NCI-H2107 treated with DMSO at 0.1 percent for 48 hours (cell line): ENCODE measurements at regions not wholly inside any gene's neighbourhood (a gene's known extent, or its start where the extent isn't known, plus 50 kb on each side); places are given as distances from the start of the nearest gene placed in this dataset.
"Not testable (repeated sequence)": the region's sequence is repeated elsewhere in the genome, so short reads cannot be mapped to it uniquely, and the experiment has no call there.

Experiments used
- DNase-seq: peaks from one replicate; lab custom pipeline; 2025; ENCODE audit not compliant: unreplicated experiment; lab: John Stamatoyannopoulos, UW

DNA sequence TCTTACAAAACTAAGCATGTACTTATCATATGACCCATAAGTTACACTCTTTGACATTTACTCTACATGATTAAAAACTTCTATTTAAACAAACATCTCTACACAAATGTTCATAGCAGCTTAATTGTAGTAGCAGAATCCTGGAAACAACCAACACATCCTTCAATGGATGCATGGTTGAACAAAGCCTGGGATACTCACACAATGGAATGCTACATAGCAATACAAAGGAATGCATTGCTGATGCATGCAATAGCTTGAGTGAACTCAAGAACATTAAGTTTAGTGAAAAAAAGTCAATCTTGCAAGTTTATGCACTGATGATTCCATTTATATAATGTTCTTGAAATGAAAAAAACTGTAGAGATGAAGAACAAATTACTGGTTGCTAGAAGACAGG lies 686.9 kb downstream of the LRRIQ3 start:
- no peak for DNase-seq

DNA sequence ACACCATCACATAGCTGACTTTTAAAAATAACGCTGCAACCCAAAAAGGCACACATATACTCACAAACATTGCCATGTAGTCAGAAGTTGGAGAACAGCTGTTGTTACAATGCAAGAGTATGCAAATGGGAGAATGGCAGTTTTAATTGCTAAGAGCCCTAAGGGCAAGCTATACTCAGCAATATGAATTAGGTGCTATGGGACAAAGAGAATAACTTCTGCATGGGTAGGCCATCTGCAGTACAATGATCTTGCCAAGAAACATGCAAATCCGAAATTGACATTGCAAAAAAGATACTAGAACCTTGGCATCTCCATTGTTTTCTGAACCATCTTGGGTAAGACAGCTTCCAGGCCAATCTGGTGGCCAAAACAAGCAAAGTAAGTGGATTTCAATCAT lies 697.8 kb downstream of the LRRIQ3 start:
- DNase-seq: no peak

DNA sequence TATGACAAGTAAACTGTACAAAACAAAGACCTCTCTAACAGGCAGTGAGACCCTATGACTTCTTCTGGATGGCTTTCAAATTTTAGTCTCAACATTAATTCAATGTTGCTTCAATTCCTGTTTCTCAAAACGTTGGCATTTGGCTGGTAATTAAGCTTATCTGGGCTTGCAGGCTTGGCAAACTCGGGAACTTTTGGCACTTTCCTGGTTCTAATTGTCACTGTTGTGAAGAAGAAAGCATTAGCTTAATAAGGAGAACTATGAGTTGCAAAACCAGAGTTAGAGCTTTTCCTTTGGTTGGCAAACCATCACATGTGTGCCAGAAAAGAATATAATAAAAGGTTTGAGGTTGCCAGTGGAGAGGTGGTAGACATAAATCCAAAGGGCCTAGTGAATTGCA lies 698.3 kb downstream of the LRRIQ3 start:
- no peak for DNase-seq

DNA sequence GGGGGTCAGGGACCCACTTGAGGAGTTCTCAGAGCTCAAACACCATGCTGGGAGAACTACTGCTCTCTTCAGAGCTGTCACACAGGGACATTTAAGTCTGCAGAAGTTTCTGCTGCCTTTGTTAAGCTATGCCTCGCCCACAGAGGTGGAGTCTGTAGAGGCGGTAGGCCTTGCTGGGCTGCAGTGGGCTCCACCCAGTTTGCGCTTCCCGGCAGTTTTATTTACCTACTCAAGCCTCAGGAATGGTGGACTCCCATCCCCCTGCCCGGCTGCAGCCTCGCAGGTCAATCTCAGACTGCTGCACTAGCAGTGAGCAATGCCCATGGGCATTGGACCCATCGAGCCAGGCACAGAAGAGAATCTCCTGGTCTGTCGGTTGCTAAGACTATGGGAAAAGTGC lies 706.4 kb downstream of the LRRIQ3 start:
- no peak for DNase-seq

DNA sequence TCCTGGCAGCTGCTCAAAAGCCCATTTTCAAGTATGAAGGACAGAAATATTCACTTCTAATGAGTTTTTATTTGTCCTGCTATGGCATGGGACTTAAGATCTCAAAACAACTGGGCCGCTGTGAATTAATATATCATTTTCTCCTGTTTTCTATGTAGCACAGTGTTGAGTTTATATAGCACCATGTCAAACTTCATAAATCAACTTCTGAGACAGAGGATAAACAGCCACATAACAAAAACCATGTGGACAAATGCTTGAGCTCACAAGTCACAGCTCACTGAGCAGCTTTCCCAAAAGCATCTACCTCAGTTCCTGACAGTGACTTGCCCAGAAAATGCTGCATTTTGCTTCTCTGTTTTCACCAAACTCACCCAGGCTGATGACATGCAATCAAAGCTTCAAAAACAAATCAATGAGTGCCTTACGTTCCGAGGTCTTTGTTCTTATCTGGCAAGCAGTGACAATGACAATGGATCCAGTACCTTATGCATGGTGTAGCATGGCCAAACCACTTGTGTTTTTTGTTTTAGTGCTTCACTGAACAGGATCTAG lies 722.6 kb downstream of the LRRIQ3 start:
- no peak for DNase-seq

DNA sequence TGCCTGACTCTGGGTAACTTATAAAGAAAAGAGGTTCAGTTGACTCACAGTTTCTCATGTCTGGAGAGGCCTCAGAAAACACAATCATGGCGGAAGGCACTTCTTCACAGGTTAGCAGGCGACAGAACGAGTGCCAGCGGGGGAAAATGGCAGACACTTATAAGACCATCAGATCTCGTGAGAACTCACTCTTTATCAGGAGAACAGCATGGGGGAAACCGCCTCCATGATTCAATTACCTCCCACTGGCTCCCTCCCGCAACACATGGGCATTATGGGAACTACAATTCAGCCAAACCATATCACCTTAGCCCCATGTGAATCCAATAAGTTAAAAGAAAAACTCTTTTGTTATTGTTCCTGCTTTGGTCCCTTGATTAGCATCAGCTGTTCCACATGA lies 725.2 kb downstream of the LRRIQ3 start:
- no peak for DNase-seq

DNA sequence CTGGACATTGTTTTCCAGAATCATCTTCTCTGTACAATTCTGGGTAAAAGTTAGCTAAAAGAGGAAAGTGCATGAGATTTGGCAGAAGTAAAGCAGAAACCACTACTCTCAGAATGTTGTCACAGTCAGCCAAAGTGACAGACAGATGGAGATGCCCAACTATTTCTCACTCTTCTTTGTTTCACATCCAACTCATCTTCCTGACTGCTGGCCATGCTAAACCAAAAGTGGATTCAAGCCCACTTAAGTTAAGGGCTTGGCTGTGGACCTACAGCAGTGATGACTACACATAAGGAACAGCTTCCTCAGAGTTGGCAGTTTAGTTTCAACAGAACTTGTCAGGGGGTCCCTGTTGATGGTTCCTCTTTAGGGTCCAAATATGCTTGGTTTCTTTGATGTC lies 730.2 kb downstream of the LRRIQ3 start:
- DNase-seq: no peak

DNA sequence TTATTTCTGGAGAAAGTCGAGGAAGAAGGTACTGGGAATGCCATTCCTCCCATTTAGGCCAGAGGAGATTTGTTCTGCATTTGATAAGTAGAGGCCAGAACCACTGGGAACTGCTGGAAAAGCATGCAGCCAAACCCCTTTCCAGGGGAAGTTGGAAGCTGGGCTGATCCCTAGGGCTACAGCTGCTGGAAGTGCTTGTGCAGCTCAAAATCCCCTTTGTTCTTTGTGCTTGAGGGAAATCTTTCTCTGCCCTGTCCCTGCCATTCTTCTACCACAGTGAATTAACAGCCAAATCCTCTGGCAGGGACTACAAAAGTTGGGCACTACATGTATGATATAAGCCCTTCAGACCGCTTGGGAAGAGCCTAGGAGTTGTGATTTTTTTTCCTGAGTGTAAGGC lies 734.1 kb downstream of the LRRIQ3 start:
- no peak for DNase-seq

DNA sequence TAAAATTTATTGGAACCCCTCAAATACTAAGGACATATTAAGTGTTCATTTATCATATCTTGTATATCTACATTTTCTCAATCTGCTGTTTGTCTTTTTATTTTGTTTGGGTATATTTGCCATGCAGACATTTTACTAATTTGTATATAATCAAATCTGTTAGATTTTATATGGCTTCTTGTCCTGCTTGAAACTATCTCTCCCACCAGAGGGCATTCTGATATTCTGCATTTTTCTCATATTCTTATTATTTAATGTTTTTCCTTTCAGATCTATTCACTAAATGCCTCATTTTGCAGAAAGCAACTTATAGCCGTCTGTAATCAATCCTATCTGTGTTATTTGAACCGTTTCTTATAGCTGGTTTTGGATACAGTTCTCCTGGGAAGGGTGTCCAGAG lies 745.5 kb downstream of the LRRIQ3 start:
- DNase-seq: no peak

DNA sequence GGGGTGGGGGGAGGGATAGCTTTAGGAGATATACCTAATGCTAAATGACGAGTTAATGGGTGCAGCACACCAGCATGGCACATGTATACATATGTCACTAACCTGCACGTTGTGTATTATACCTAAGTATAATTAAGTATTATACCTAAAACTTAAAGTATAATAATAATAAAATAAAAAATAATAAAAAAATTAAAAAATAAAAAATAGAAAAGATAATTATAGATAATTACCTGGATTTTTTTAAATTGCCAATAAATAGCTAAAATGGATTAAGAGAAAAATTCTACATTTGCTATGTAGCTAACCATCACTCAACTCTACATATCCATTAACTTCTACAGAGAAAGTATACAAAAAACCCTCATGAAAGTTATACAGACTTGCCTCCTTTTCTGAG lies 747.3 kb downstream of the LRRIQ3 start:
- DNase-seq: not testable (repeated sequence)

DNA sequence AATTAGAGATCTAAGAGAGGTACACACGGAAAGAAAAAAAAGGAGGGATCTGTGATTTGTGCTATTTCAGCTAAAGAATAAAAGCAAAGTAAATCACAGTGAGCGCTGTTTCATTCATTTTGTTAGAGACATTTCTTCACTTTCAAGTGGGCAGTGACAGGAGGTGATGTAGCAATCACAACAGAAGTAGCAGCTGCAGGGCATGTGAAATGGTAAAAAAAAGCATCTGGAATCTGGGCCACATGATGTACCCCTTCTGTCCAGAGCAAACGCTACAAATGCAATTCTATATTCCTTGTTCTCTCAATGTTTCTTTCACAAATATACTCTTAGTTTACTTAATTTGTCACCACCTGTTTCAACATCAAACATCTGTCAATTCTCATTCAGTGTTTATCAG lies 786.5 kb downstream of the LRRIQ3 start:
- no peak for DNase-seq

DNA sequence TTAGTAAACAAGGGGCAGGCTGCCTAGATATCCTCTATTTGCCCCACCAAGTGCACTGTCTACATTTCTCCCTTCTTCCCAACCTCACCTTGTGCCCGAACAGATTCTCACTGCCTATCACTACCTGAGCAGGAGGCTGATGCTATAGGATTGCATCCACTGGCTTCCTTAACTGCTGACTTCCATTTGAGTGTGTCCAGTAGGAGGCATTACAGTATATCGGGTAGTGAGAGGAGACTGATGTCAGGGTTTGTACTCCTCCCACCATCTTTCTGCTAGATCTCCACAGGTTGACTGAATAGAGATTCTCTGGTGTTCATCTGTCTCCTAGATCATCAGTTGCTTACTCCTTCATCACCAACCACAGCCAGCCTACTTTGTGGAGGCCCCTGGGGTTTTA lies 796.3 kb downstream of the LRRIQ3 start:
- DNase-seq: no peak

DNA sequence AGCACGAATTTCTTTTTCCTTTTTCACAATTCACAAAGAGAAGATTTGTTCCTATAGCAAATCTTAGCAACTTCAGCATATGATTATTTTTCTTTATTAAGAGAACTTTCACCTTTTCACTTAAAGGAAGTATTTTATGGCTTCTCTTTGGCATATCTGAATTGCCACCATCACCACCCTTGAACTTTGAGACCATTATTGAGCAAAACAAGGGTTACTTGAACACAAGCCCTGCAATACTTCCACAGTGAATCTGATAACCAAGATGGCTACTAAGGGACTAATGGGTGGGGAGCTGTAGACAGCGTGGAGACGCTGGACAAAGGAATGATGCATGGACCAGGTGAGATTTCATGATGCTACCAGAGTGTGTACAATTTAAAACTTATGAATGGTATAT lies 815.0 kb downstream of the LRRIQ3 start:
- DNase-seq: no peak

DNA sequence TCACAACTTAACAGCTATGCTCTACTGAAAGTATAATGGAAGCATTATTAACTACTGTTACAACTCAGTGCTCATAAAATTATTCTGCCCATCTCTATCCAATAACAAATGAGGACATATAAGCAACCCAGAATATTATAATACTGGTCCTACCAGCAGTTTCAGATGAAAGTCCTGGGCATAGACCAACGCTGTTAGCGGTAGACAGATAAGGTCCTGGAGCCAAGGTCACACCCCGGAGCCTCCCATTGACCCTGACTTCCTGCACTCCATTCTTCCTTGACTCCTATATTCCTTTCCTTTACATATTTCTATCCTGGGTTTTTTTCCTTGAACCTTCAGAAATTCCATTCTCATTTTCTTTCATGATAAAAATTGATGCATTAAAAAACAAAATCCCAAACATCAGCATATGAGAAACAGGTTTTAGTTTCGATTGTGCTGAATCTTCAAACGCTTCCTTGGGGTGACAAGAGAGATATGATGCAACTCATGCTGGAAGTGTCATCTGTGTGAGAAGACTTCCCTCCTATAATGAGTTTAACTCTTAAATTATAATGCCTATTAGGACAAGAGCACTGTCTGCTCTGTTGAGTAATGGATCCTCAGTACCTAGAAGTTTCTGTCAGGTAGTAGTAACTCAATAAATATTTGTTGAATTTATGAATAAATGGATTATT lies 831.1 kb downstream of the LRRIQ3 start:
- no peak for DNase-seq

DNA sequence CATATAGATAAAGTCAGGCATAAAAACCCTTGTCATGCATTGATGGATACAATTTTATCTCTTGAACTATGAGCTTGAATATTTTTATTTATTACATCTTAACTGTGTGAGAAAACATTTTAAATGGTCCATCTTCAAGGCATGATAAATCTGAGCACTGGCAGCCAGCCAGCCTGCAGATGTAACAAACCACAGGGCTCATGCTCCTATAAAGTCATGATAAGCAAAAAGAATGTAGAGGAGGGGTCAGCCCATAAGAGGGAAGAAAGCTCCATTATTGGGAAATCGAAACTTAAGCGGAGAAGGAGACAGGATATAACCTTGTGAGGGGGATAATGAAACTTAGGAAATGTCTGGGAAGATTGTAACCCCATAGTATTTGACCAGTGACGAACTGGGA lies 839.0 kb downstream of the LRRIQ3 start:
- DNase-seq: no peak

DNA sequence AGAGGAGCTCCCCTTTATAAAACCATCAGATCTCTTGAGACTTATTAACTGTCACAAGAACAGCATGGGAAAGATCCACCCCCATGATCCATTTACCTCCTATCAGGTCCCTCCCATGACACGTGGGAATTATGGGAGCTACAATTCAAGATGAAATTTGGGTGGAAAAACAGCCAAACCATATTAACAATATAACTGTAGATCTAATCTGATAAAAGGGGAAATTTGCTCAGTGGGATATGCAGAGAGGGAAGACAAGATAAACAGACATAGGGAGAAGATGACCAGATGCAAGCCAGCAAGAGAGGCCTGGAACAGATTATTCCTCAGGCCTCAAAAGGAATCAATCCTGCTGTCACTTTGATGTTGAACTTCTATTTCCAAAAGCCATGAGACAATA lies 841.5 kb downstream of the LRRIQ3 start:
- DNase-seq: no peak

DNA sequence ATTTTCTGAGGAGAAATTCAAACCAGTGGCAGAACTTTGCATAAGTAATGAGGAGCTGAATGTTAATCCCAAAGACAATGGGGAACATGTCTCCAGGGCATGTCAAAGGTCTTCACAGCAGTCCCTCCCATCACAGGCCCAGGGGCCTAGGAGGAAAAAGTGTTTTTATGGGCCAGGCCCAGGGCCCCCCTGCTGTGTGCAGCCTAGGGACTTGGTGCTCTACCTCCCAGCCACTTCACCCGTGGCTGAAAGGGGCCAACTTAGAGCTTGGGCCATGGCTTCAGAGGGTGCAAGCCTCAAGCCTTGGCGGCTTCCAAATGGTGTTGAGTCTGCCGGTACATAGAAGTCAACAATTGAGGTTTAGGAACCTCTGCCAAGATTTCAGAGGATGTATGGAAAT lies 854.0 kb downstream of the LRRIQ3 start:
- DNase-seq: no peak

DNA sequence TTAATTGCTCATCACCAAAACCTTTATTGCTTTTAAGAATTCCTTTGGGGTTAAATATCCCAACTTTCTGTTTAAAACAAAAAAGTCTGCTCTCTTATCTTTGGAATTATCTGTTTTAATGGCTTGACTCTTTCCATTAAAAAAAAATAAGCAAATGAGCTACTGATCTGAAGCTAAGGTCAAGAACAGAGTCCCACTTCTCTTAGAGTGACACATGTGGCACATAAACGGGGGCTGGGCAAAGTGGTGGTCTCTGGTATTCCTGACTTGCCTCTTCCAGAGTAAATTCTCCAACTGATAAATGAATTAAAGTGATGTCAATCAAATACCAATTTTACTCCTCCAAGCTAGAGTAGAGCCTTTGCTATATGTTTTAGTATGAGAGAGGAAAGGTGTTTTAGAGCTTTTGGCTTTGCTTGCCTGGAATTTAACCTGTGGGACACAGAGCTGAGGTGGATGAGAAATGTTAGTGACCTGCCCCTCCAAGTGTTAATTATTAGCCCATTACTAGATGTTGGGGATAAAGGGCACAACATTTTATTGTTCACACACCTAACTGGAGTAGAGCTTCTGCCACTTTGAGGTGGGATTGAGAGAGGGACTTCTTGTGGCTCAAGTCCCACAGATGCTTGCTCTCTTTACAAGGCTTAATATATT lies 864.0 kb downstream of the LRRIQ3 start:
- no peak for DNase-seq

DNA sequence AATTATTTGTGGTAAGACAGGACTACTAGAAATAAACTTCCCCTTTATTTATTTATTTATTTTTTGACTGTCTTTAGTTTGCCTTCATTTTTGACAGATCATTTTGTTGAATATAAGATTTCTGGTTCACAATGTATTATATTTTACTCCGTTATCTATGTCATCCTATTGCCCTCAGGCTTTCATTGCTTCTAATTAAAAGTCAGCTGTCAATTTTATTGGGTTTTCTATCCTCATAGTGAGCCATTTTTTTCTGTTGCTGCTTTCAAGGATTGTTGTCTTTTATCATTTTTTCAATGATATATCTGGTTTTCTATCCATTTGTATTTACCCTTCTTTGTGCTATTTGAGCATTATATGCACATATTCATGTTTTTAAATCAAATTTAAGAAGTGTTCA lies 866.2 kb downstream of the LRRIQ3 start:
- no peak for DNase-seq

DNA sequence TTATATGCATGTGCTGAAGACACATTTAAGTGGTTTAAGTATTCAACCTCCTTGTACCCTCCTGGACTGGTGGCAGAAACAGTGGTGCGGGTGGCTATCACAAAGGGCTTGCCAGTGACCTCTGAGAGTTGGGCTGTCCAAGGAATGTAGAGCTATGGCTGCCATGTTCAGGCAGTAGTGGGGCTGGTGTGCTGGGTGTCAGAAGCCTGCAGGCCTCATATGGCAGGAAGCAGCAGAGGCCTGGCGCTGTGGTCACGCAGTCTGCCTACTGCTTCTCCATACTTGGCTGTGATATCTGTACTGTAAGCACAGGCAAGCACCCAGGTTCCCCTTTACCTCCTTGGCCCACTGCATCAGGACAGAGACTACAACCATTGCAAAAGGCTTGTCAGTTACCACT lies 870.0 kb downstream of the LRRIQ3 start:
- DNase-seq: no peak

DNA sequence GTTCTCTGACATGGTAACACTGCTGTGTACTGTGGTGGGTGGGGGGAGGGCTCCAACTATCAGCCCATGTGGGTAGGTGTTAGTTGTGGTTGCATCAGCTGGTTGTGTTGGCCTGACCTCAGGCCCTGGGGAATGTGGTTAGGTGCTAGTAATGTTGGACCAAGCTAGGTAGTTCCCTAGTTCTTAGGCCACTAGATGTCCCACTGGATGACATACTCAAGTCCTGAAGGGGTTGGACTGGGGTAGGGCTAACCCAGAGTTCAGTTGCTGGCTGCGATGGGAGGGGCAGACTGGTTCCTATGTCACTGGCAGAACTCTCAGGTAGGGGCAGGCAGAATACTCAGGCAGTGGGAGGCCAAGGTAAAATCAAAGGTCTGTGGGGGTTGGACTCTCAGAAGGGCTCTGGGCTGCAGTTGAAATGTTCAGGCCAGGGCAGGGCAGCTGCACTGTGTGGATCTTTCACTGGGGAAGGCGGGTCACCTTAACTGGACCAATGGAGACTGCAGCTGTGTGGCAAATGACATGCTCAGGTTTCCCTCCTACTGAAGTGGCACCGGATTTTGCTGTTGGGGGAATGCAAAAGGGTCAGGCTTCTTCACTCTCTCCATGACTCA lies 870.7 kb downstream of the LRRIQ3 start:
- DNase-seq: no peak

DNA sequence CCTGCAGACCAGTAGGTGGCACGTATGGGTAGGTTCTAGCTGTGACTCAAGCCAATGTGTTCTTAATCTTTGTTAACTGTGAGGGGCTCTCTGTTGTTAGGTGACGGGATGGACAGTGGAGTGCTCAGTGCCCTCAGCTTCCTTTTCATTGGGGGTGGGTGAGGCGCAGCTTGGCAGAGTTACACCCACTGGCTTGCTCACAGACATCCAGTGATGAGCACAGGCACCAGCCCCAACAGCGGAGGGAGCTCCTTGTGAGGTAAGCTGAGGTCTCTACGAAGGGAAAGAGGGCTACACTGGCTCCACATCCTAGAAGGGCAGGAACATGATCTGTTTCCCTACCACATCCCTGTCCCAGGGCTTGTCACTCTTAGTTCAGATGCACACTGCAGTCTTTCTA lies 871.3 kb downstream of the LRRIQ3 start:
- DNase-seq: no peak
